WTC11 (cell line): ENCODE measurements at regions not wholly inside any gene's neighbourhood (a gene's known extent, or its start where the extent isn't known, plus 50 kb on each side); places are given as distances from the start of the nearest gene placed in this dataset.

Experiments
- ATAC-seq: fragments of 200-7000 bp; cut with Tn5 transposase; 2 replicates; pipeline ENCODE4 v1.10.0; 2021; ENCODE audit warnings: mild to moderate bottlenecking, moderate library complexity
- CTCF ChIA-PET: fragments of 300-600 bp; sonication (Branson Sonifier 250); formaldehyde crosslinking; loops from one replicate; lab custom pipeline; 2021; ENCODE audit warnings: antibody characterized with exemption; lab: Charles Lee
- POLR2A ChIA-PET: fragments of 350-600 bp; sonication (Branson Sonifier 250); formaldehyde crosslinking; loops from one replicate; lab custom pipeline; 2021; ENCODE audit warnings: antibody characterized with exemption; lab: Charles Lee
- DNase-seq: peaks from one replicate; pipeline ENCODE4 v3.0.0; 2021; ENCODE audit warnings: low spot score
- H3K27ac Mint-ChIP-seq: 2 replicates; pipeline ENCODE4 v1.8.0; 2021; ENCODE audit warnings: mixed read lengths
- H3K27me3 Mint-ChIP-seq: 2 replicates; pipeline ENCODE4 v1.8.0; 2021; ENCODE audit warnings: low read depth, mild to moderate bottlenecking, moderate library complexity, mixed read lengths
- H3K36me3 Mint-ChIP-seq: 2 replicates; pipeline ENCODE4 v1.8.0; 2021; ENCODE audit warnings: mixed read lengths
- H3K4me1 Mint-ChIP-seq: 2 replicates; pipeline ENCODE4 v1.8.0; 2022; ENCODE audit warnings: mixed read lengths
- H3K4me3 Mint-ChIP-seq: 2 replicates; pipeline ENCODE4 v1.8.0; 2021; ENCODE audit warnings: mild to moderate bottlenecking, moderate library complexity, mixed read lengths
- H3K9me3 Mint-ChIP-seq: 2 replicates; pipeline ENCODE4 v1.8.0; 2021; ENCODE audit warnings: mixed read lengths
- ETV6 ChIP-seq: sonication (generic); formaldehyde crosslinking; IDR thresholded peaks from 2 replicates; pipeline ENCODE4 v1.8.1; 2022; ENCODE audit warnings: mild to moderate bottlenecking, missing genetic modification reagents
- GRHL2 ChIP-seq: fragments of 250-450 bp; sonication (Bioruptor Pico); IDR thresholded peaks from 2 replicates; pipeline ENCODE4 v1.8.0; 2022; ENCODE audit warnings: mild to moderate bottlenecking, moderate library complexity; ENCODE audit not compliant: insufficient replicate concordance, severe bottlenecking
- IRF2 ChIP-seq: sonication (generic); formaldehyde crosslinking; IDR thresholded peaks from 2 replicates; pipeline ENCODE4 v1.8.0; 2022; ENCODE audit warnings: low read depth, missing genetic modification reagents, borderline replicate concordance
- JAZF1 ChIP-seq: fragments of 250-450 bp; sonication (Bioruptor Pico); IDR thresholded peaks from 2 replicates; pipeline ENCODE4 v1.9.0; 2021; ENCODE audit warnings: moderate library complexity, mild to moderate bottlenecking, inconsistent platforms
- OVOL2 ChIP-seq: fragments of 250-450 bp; sonication (Bioruptor Pico); IDR thresholded peaks from 2 replicates; pipeline ENCODE4 v1.9.0; 2021; ENCODE audit warnings: mild to moderate bottlenecking, borderline replicate concordance
- SMAD3 ChIP-seq: sonication (generic); formaldehyde crosslinking; IDR thresholded peaks from 2 replicates; pipeline ENCODE4 v1.8.0; 2022; ENCODE audit warnings: missing genetic modification reagents, mild to moderate bottlenecking, borderline replicate concordance
- ZNF138 ChIP-seq: sonication (generic); formaldehyde crosslinking; conservative IDR thresholded peaks from 2 replicates; pipeline ENCODE4 v1.8.1; 2022; ENCODE audit warnings: mild to moderate bottlenecking, moderate library complexity, missing genetic modification reagents
- ZNF232 ChIP-seq: sonication (generic); formaldehyde crosslinking; IDR thresholded peaks from 2 replicates; pipeline ENCODE4 v1.8.0; 2022; ENCODE audit warnings: mild to moderate bottlenecking, missing genetic modification reagents
- ZNF263 ChIP-seq: sonication (generic); formaldehyde crosslinking; IDR thresholded peaks from 2 replicates; pipeline ENCODE4 v1.8.1; 2022; ENCODE audit warnings: low read depth, mild to moderate bottlenecking, moderate library complexity, missing genetic modification reagents
- TF ChIP-seq, protein P1 (sequence below): sonication (generic); formaldehyde crosslinking; IDR thresholded peaks from 2 replicates; pipeline ENCODE4 v1.8.1; 2023; ENCODE audit warnings: mild to moderate bottlenecking, missing genetic modification reagents, borderline replicate concordance
- TF ChIP-seq, protein P2 (sequence below): sonication (generic); formaldehyde crosslinking; IDR thresholded peaks from 2 replicates; pipeline ENCODE4 v1.8.1; 2022; ENCODE audit warnings: low read depth, missing genetic modification reagents, borderline replicate concordance
- TF ChIP-seq, protein P3 (sequence below): fragments of 200-600 bp; IDR thresholded peaks from 2 replicates; pipeline ENCODE4 v1.8.0; 2022; ENCODE audit warnings: antibody characterized with exemption
- TF ChIP-seq, protein P4 (sequence below): sonication (generic); formaldehyde crosslinking; IDR thresholded peaks from 2 replicates; pipeline ENCODE4 v1.8.1; 2023; ENCODE audit warnings: mild to moderate bottlenecking, missing genetic modification reagents, moderate library complexity
- TF ChIP-seq, protein P5 (sequence below): sonication (generic); formaldehyde crosslinking; IDR thresholded peaks from 2 replicates; pipeline ENCODE4 v1.8.1; 2022; ENCODE audit warnings: missing genetic modification reagents, borderline replicate concordance
- TF ChIP-seq, protein P6 (sequence below): sonication (generic); formaldehyde crosslinking; IDR thresholded peaks from 2 replicates; pipeline ENCODE4 v1.8.1; 2023; ENCODE audit warnings: mild to moderate bottlenecking, missing genetic modification reagents
- TF ChIP-seq, protein P7 (sequence below): sonication (generic); formaldehyde crosslinking; conservative IDR thresholded peaks from 2 replicates; pipeline ENCODE4 v1.8.1; 2023; ENCODE audit warnings: mild to moderate bottlenecking, low read depth, missing genetic modification reagents, moderate library complexity

DNA sequence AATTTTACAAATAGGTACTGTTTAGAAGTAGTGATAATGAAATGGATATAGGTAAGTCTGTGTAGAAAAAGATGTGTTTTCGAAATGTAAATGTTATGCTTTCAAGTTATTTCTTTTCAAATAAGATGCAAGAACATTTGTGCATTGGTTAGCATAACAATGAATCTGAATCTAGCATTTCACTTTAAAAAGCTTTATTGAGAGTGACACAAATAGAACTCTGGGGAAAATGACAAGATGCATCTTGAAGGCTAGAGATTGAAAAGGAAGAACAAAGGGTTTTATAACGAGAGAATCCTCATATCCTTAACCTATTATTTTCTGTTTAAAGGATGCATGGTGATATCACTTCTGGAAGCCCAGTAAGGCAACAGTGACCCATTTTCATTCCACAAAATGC lies 639.9 kb upstream of the PTCHD4 start:
- CTCF ChIA-PET = no interaction called here
- H3K4me3 Mint-ChIP-seq = no peak overlapping the region
- no peaks in the 10 kb centered on the region for H3K36me3 Mint-ChIP-seq
- H3K4me1 Mint-ChIP-seq = peaks cover 18% of the 10 kb centered on the region
- POLR2A ChIA-PET = no interaction called here
- TF ChIP-seq, protein P1, sequence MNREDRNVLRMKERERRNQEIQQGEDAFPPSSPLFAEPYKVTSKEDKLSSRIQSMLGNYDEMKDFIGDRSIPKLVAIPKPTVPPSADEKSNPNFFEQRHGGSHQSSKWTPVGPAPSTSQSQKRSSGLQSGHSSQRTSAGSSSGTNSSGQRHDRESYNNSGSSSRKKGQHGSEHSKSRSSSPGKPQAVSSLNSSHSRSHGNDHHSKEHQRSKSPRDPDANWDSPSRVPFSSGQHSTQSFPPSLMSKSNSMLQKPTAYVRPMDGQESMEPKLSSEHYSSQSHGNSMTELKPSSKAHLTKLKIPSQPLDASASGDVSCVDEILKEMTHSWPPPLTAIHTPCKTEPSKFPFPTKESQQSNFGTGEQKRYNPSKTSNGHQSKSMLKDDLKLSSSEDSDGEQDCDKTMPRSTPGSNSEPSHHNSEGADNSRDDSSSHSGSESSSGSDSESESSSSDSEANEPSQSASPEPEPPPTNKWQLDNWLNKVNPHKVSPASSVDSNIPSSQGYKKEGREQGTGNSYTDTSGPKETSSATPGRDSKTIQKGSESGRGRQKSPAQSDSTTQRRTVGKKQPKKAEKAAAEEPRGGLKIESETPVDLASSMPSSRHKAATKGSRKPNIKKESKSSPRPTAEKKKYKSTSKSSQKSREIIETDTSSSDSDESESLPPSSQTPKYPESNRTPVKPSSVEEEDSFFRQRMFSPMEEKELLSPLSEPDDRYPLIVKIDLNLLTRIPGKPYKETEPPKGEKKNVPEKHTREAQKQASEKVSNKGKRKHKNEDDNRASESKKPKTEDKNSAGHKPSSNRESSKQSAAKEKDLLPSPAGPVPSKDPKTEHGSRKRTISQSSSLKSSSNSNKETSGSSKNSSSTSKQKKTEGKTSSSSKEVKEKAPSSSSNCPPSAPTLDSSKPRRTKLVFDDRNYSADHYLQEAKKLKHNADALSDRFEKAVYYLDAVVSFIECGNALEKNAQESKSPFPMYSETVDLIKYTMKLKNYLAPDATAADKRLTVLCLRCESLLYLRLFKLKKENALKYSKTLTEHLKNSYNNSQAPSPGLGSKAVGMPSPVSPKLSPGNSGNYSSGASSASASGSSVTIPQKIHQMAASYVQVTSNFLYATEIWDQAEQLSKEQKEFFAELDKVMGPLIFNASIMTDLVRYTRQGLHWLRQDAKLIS (CRISPR knock-in tag) = no peak
- TF ChIP-seq, protein P2, sequence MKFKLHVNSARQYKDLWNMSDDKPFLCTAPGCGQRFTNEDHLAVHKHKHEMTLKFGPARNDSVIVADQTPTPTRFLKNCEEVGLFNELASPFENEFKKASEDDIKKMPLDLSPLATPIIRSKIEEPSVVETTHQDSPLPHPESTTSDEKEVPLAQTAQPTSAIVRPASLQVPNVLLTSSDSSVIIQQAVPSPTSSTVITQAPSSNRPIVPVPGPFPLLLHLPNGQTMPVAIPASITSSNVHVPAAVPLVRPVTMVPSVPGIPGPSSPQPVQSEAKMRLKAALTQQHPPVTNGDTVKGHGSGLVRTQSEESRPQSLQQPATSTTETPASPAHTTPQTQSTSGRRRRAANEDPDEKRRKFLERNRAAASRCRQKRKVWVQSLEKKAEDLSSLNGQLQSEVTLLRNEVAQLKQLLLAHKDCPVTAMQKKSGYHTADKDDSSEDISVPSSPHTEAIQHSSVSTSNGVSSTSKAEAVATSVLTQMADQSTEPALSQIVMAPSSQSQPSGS (CRISPR knock-in tag) = no peak
- no peak for TF ChIP-seq ZNF138
- TF ChIP-seq, protein P3, sequence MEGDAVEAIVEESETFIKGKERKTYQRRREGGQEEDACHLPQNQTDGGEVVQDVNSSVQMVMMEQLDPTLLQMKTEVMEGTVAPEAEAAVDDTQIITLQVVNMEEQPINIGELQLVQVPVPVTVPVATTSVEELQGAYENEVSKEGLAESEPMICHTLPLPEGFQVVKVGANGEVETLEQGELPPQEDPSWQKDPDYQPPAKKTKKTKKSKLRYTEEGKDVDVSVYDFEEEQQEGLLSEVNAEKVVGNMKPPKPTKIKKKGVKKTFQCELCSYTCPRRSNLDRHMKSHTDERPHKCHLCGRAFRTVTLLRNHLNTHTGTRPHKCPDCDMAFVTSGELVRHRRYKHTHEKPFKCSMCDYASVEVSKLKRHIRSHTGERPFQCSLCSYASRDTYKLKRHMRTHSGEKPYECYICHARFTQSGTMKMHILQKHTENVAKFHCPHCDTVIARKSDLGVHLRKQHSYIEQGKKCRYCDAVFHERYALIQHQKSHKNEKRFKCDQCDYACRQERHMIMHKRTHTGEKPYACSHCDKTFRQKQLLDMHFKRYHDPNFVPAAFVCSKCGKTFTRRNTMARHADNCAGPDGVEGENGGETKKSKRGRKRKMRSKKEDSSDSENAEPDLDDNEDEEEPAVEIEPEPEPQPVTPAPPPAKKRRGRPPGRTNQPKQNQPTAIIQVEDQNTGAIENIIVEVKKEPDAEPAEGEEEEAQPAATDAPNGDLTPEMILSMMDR = no peak
- no peak for TF ChIP-seq ZNF263 (CRISPR knock-in tag)
- H3K27ac Mint-ChIP-seq = no peak overlapping the region
- no peaks in the 10 kb centered on the region for H3K27me3 Mint-ChIP-seq
- DNase-seq = no peak
- 0 out of 2 replicates have a peak, but pooled peaks cover 9% of the 10 kb centered on the region for H3K9me3 Mint-ChIP-seq
- no peak for ATAC-seq

DNA sequence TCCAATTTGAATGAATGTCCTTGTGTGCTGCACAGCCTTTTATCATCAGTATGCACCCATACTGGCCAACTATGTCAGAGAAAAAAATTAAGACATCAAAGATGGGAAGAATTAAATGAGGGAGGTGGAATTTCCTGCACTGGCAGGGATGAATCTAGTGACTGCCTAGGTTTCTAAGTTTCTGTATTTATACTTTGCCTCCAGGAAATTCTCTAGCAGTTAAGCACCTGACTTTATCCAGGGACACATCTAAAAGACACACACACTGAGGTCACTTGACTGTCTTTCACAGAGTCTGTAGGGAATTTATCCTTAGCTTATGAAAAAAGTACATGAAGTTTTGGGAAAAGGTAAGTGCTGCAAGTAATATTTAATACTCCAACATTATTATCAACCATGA lies 636.5 kb upstream of the PTCHD4 start:
- Mint-ChIP-seq H3K9me3 (peaks cover 19% of the 10 kb centered on the region; the same call in 1 of the 2 replicates), H3K4me3 (no peak overlapping the region), H3K36me3 (no peaks in the 10 kb centered on the region), H3K27me3 (no peaks in the 10 kb centered on the region), H3K4me1 (peaks cover 18% of the 10 kb centered on the region), H3K27ac (no peak overlapping the region)
- CTCF ChIA-PET = no interaction called here
- TF ChIP-seq, protein P2 (CRISPR knock-in tag) = no peak
- TF ChIP-seq ZNF232 = no peak
- TF ChIP-seq, protein P4, sequence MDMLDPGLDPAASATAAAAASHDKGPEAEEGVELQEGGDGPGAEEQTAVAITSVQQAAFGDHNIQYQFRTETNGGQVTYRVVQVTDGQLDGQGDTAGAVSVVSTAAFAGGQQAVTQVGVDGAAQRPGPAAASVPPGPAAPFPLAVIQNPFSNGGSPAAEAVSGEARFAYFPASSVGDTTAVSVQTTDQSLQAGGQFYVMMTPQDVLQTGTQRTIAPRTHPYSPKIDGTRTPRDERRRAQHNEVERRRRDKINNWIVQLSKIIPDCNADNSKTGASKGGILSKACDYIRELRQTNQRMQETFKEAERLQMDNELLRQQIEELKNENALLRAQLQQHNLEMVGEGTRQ = no peak
- TF ChIP-seq, protein P5, sequence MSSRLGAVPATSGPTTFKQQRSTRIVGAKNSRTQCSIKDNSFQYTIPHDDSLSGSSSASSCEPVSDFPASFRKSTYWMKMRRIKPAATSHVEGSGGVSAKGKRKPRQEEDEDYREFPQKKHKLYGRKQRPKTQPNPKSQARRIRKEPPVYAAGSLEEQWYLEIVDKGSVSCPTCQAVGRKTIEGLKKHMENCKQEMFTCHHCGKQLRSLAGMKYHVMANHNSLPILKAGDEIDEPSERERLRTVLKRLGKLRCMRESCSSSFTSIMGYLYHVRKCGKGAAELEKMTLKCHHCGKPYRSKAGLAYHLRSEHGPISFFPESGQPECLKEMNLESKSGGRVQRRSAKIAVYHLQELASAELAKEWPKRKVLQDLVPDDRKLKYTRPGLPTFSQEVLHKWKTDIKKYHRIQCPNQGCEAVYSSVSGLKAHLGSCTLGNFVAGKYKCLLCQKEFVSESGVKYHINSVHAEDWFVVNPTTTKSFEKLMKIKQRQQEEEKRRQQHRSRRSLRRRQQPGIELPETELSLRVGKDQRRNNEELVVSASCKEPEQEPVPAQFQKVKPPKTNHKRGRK (CRISPR knock-in tag) = no peak
- DNase-seq (no peak), ATAC-seq (no peak)
- POLR2A ChIA-PET = no interaction called here

DNA sequence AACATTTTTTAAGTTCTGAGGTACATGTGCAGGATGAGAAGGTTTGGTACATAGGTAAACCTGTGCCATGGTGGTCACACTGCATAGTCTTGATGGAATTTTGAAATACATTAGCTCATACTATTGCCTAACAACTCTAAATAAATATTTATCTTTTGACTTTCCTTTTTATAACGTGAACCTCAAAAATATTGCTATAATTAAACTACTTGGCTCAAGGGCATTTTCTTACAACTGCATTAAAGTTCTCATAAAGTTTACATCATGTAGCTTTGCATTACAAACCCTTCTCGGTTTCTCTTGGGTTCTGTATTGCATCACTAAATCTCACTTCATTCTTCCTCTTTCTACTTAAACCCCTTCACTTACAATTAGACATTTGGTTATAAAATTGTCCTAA lies 636.0 kb upstream of the PTCHD4 start:
- Mint-ChIP-seq H3K27ac (no peak overlapping the region), H3K36me3 (no peaks in the 10 kb centered on the region), H3K4me1 (peaks cover 18% of the 10 kb centered on the region), H3K9me3 (peaks cover 16% of the 10 kb centered on the region; the same call in 1 of the 2 replicates), H3K4me3 (no peak overlapping the region), H3K27me3 (no peaks in the 10 kb centered on the region)
- CTCF ChIA-PET = no interaction called here
- DNase-seq (no peak), ATAC-seq (no peak)
- POLR2A ChIA-PET = no interaction called here
- TF ChIP-seq SMAD3 (CRISPR knock-in tag) (no peak), JAZF1 (CRISPR knock-in tag) (no peak), OVOL2 (CRISPR knock-in tag) (no peak), ETV6 (no peak), GRHL2 (CRISPR knock-in tag) (no peak), ZNF232 (no peak), IRF2 (CRISPR knock-in tag) (no peak)
- TF ChIP-seq, protein P6, sequence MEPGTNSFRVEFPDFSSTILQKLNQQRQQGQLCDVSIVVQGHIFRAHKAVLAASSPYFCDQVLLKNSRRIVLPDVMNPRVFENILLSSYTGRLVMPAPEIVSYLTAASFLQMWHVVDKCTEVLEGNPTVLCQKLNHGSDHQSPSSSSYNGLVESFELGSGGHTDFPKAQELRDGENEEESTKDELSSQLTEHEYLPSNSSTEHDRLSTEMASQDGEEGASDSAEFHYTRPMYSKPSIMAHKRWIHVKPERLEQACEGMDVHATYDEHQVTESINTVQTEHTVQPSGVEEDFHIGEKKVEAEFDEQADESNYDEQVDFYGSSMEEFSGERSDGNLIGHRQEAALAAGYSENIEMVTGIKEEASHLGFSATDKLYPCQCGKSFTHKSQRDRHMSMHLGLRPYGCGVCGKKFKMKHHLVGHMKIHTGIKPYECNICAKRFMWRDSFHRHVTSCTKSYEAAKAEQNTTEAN (CRISPR knock-in tag) = no peak
- TF ChIP-seq, protein P7, sequence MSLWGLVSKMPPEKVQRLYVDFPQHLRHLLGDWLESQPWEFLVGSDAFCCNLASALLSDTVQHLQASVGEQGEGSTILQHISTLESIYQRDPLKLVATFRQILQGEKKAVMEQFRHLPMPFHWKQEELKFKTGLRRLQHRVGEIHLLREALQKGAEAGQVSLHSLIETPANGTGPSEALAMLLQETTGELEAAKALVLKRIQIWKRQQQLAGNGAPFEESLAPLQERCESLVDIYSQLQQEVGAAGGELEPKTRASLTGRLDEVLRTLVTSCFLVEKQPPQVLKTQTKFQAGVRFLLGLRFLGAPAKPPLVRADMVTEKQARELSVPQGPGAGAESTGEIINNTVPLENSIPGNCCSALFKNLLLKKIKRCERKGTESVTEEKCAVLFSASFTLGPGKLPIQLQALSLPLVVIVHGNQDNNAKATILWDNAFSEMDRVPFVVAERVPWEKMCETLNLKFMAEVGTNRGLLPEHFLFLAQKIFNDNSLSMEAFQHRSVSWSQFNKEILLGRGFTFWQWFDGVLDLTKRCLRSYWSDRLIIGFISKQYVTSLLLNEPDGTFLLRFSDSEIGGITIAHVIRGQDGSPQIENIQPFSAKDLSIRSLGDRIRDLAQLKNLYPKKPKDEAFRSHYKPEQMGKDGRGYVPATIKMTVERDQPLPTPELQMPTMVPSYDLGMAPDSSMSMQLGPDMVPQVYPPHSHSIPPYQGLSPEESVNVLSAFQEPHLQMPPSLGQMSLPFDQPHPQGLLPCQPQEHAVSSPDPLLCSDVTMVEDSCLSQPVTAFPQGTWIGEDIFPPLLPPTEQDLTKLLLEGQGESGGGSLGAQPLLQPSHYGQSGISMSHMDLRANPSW (CRISPR knock-in tag) = no peak
